Fibroblast of villous mesenchyme (primary cell): ENCODE measurements at regions not wholly inside any gene's neighbourhood (a gene's known extent, or its start where the extent isn't known, plus 50 kb on each side); places are given as distances from the start of the nearest gene placed in this dataset.
"Not testable (repeated sequence)": the region's sequence is repeated elsewhere in the genome, so short reads cannot be mapped to it uniquely, and the experiment has no call there.

Experiments used
- DNase-seq: peaks from one replicate; pipeline ENCODE4 v3.0.0-alpha.2; 2010; ENCODE audit warnings: low read depth
- H3K4me3 ChIP-seq: 2 replicates; pipeline ENCODE4 v1.5.1; 2011; ENCODE audit warnings: low read depth, mild to moderate bottlenecking, low read length
- CTCF ChIP-seq: IDR thresholded peaks from 2 replicates; pipeline ENCODE4 v1.5.1; 2012; ENCODE audit warnings: low read depth, mild to moderate bottlenecking, low read length; ENCODE audit not compliant: insufficient read depth

GRCh38 chr4:146051728-146052391 is 113.2 kb upstream of the ZNF827 start:
- DNase-seq = peak; percentile 13
- no peak for TF ChIP-seq CTCF
- H3K4me3 ChIP-seq = no peak overlapping the region

- no peak overlapping the region for H3K4me3 ChIP-seq
- no peak for DNase-seq
- no peak for TF ChIP-seq CTCF
Measured at GRCh38 chr4:146051223-146051622, 112.6 kb upstream of the ZNF827 start.

- no peak for DNase-seq
- no peak for TF ChIP-seq CTCF
- H3K4me3 ChIP-seq = no peak overlapping the region
Measured at GRCh38 chr4:146049802-146050201, 111.2 kb upstream of the ZNF827 start.

- not testable (repeated sequence) for DNase-seq, H3K4me3 ChIP-seq
Measured at GRCh38 chr4:146047768-146048167, 109.1 kb upstream of the ZNF827 start.

GRCh38 chr4:146041139-146042004 is 102.7 kb upstream of the ZNF827 start:
- no peak for TF ChIP-seq CTCF
- no peak for DNase-seq
- no peak overlapping the region for H3K4me3 ChIP-seq

GRCh38 chr4:146040623-146041022 is 102.0 kb upstream of the ZNF827 start:
- no peak overlapping the region for H3K4me3 ChIP-seq
- no peak for TF ChIP-seq CTCF
- DNase-seq = no peak

GRCh38 chr4:146033149-146033548 is 94.5 kb upstream of the ZNF827 start:
- H3K4me3 ChIP-seq = no peak overlapping the region
- DNase-seq = no peak
- no peak for TF ChIP-seq CTCF
